ENCODE measurements at regions not wholly inside any gene's neighbourhood (a gene's known extent, or its start where the extent isn't known, plus 50 kb on each side); places are given as distances from the start of the nearest gene placed in this dataset.

- H3K27me3 ChIP-seq (replicated peaks) = no peaks in the 10 kb centered on the region
- no peak overlapping the region for H3K4me3 ChIP-seq
Measured at GRCh38 chr2:57855212-57855611, 191.4 kb upstream of the VRK2 start.

GRCh38 chr2:57859755-57860154 is 186.9 kb upstream of the VRK2 start:
- Histone ChIP-seq H3K27ac (no peak overlapping the region), H3K36me3 (no peaks in the 10 kb centered on the region), H3K4me3 (no peak overlapping the region), H3K9me3 (replicated peaks) (no peaks in the 10 kb centered on the region), H3K27me3 (replicated peaks) (no peaks in the 10 kb centered on the region), H3K4me1 (replicated peaks) (no peaks in the 10 kb centered on the region)
- DNase-seq (ENCODE audit: low read depth in 1 of 2, low spot score in 2 of 2) = no peak

More at GRCh38 chr2:57855212-57855611, 191.4 kb upstream of the VRK2 start:
- Histone ChIP-seq H3K9me3 (replicated peaks) (no peaks in the 10 kb centered on the region), H3K36me3 (no peaks in the 10 kb centered on the region), H3K27ac (no peak overlapping the region), H3K4me1 (replicated peaks) (no peaks in the 10 kb centered on the region)
- DNase-seq (ENCODE audit: low read depth in 1 of 2, low spot score in 2 of 2) = no peak

GRCh38 chr2:57862153-57862552 is 184.5 kb upstream of the VRK2 start:
- H3K36me3 ChIP-seq = no peaks in the 10 kb centered on the region
- H3K4me3 ChIP-seq = no peak overlapping the region
- H3K27ac ChIP-seq = no peak overlapping the region
- no peaks in the 10 kb centered on the region for H3K4me1 ChIP-seq (replicated peaks)
- DNase-seq (ENCODE audit: low read depth in 1 of 2, low spot score in 2 of 2) = no peak
- H3K9me3 ChIP-seq (replicated peaks) = no peaks in the 10 kb centered on the region
- 0 out of 2 replicates have a peak, but pooled peaks cover 5% of the 10 kb centered on the region for H3K27me3 ChIP-seq (replicated peaks)

- Histone ChIP-seq H3K4me1 (replicated peaks) (no peaks in the 10 kb centered on the region), H3K27ac (no peak overlapping the region), H3K36me3 (no peaks in the 10 kb centered on the region), H3K27me3 (replicated peaks) (0 out of 2 replicates have a peak, but pooled peaks cover 5% of the 10 kb centered on the region), H3K4me3 (no peak overlapping the region), H3K9me3 (replicated peaks) (no peaks in the 10 kb centered on the region)
- no peak for DNase-seq (ENCODE audit: low read depth in 1 of 2, low spot score in 2 of 2)
Measured at GRCh38 chr2:57862727-57863126, 183.9 kb upstream of the VRK2 start.

GRCh38 chr2:57864926-57865325 is 181.7 kb upstream of the VRK2 start:
- Histone ChIP-seq H3K4me1 (replicated peaks) (no peaks in the 10 kb centered on the region), H3K4me3 (no peak overlapping the region), H3K36me3 (no peaks in the 10 kb centered on the region), H3K9me3 (replicated peaks) (no peaks in the 10 kb centered on the region), H3K27me3 (replicated peaks) (0 out of 2 replicates have a peak, but pooled peaks cover 5% of the 10 kb centered on the region), H3K27ac (no peak overlapping the region)
- no peak for DNase-seq (ENCODE audit: low read depth in 1 of 2, low spot score in 2 of 2)

- no peaks in the 10 kb centered on the region for H3K36me3 ChIP-seq
- 0 out of 2 replicates have a peak, but pooled peaks cover 5% of the 10 kb centered on the region for H3K27me3 ChIP-seq (replicated peaks)
- DNase-seq (ENCODE audit: low read depth in 1 of 2, low spot score in 2 of 2) = no peak
- no peak overlapping the region for H3K27ac ChIP-seq
- H3K4me1 ChIP-seq (replicated peaks) = no peaks in the 10 kb centered on the region
- no peak overlapping the region for H3K4me3 ChIP-seq
- H3K9me3 ChIP-seq (replicated peaks) = no peaks in the 10 kb centered on the region
Measured at GRCh38 chr2:57867730-57868129, 178.9 kb upstream of the VRK2 start.

- Histone ChIP-seq H3K27me3 (replicated peaks) (0 out of 2 replicates have a peak, but pooled peaks cover 5% of the 10 kb centered on the region), H3K9me3 (replicated peaks) (no peaks in the 10 kb centered on the region), H3K27ac (no peak overlapping the region), H3K36me3 (no peaks in the 10 kb centered on the region), H3K4me3 (no peak overlapping the region), H3K4me1 (replicated peaks) (no peaks in the 10 kb centered on the region)
- DNase-seq (ENCODE audit: low read depth in 1 of 2, low spot score in 2 of 2) = no peak
Measured at GRCh38 chr2:57868619-57869139, 177.9 kb upstream of the VRK2 start.

DNA sequence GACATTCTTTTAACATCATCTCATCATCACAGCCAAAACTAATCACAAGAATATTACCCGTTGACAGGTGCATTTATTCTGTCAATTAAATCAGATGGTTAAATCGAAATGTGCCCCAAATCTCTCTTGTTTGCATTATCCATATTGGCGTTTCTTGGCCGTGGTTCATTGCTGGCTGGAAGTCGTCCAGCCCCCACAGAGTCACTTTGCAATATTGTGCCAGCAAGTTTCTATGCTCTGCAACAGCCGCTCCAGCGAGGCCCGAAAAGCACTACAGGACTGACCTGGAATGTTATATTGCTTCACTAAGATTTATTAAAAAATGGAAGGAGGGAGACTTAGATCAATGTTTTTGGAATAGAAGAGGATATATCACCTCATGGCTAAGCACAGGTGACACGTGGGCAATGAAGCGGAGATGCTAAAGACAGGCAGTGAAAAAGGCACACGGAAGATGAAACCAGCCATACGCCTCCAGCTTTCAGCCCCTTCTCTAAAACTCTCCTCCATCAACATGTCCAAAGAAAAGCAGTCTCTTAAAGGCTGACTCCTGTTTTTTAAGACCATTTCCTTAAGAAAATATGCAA is 176.8 kb upstream of the VRK2 start:
- Histone ChIP-seq H3K9me3 (replicated peaks) (no peaks in the 10 kb centered on the region), H3K27me3 (replicated peaks) (0 out of 2 replicates have a peak, but pooled peaks cover 4% of the 10 kb centered on the region), H3K27ac (no peak overlapping the region), H3K4me1 (replicated peaks) (no peaks in the 10 kb centered on the region), H3K4me3 (no peak overlapping the region), H3K36me3 (no peaks in the 10 kb centered on the region)
- DNase-seq (ENCODE audit: low read depth in 1 of 2, low spot score in 2 of 2) = no peak

DNA sequence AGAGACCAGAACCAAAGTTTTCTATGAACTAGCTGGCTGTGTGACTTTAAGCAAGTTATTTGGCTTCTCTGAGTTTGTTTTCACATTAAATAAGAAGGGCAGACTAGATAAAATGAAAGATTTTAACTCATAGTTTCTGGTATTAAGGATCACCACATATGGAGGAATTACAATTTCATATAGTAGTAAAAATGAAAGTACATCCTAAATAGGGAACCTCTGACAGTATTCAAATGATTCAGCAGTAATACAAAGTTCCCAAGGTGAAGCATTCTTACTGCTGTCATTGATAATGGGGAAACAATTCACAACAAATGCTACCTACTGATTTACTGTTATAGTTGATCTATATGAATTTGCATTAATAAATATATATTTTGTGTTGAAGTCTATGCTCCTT is 170.3 kb upstream of the VRK2 start:
- no peak for DNase-seq (ENCODE audit: low read depth in 1 of 2, low spot score in 2 of 2)
- H3K4me3 ChIP-seq = no peak overlapping the region
- no peaks in the 10 kb centered on the region for H3K27me3 ChIP-seq (replicated peaks)
- no peaks in the 10 kb centered on the region for H3K36me3 ChIP-seq
- H3K9me3 ChIP-seq (replicated peaks) = no peaks in the 10 kb centered on the region
- H3K4me1 ChIP-seq (replicated peaks) = no peaks in the 10 kb centered on the region
- H3K27ac ChIP-seq = no peak overlapping the region

DNA sequence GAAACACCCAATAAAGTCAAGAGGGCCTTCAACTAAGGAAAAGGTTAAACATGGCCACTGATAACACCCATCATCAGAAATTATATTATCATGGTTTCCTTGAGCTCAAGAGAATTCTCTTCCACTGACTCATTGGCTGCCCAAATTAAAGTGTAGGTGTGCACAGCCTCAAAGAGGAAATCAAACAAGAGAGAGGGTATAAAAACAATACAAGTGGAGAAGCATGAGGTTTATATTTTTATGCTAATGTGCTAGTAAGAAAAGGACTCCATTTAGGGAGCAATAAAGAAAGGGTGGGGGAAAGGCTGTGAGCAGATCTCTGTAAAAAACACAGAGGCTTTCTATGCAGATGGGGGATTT is 168.8 kb upstream of the VRK2 start:
- H3K36me3 ChIP-seq = no peaks in the 10 kb centered on the region
- no peak overlapping the region for H3K27ac ChIP-seq
- no peaks in the 10 kb centered on the region for H3K27me3 ChIP-seq (replicated peaks)
- DNase-seq (ENCODE audit: low read depth in 1 of 2, low spot score in 2 of 2) = no peak
- 0 out of 2 replicates have a peak, but pooled peaks cover 5% of the 10 kb centered on the region for H3K4me1 ChIP-seq (replicated peaks)
- no peaks in the 10 kb centered on the region for H3K9me3 ChIP-seq (replicated peaks)
- H3K4me3 ChIP-seq = no peak overlapping the region

DNA sequence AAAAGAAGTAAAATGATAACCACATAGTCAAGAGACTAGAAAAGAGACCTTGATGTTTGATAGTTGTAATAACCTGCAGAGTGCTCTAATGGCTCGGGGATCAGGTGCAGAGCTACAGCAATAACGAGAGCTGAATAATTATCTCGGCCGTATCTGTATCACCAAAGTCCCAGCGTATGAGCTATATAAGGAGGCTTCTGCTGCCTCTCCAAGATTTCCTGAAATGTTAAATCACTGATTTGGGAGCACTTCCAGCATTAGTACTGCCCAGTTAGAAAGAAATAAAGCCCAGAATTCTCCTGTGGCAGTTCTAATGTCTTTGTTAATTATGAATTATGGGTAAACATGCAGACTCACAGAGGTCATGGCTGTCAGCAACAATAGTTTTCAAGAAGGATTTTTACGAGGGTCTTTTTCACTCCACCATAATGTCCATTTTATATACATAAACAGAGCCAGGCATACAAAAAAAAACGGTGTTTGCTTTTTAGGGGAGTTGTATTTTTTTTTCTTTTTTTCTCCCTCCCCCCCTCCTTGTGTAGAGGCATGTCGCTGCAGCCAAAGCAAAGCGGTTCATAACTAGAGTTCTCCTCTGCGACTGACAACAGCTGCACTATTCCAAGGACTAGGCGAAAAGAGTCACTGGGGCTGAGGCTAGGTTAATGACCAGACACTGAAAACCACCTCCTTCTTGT is 168.3 kb upstream of the VRK2 start:
- no peaks in the 10 kb centered on the region for H3K27me3 ChIP-seq (replicated peaks)
- H3K27ac ChIP-seq = no peak overlapping the region
- no peak overlapping the region for H3K4me3 ChIP-seq
- no peaks in the 10 kb centered on the region for H3K9me3 ChIP-seq (replicated peaks)
- H3K36me3 ChIP-seq = no peaks in the 10 kb centered on the region
- DNase-seq (ENCODE audit: low read depth in 1 of 2, low spot score in 2 of 2) = no peak
- 0 out of 2 replicates have a peak, but pooled peaks cover 5% of the 10 kb centered on the region for H3K4me1 ChIP-seq (replicated peaks)

DNA sequence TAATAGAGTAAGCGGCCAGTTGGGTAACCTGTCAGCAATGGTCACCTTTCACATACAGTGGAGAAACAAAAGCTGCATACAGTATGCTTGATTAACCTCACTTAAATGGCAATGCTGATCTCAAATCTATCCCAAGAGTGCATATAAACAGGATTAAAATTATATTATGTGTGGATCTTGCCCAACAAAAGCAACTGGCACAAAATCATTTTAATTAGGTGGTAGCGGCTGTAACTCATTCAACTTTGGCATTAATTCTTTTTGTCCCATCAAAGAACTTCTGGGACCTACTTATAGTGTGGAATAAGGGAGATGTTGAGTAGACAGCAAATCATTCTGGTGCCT is 167.8 kb upstream of the VRK2 start:
- 0 out of 2 replicates have a peak, but pooled peaks cover 5% of the 10 kb centered on the region for H3K4me1 ChIP-seq (replicated peaks)
- H3K4me3 ChIP-seq = no peak overlapping the region
- no peak overlapping the region for H3K27ac ChIP-seq
- H3K36me3 ChIP-seq = no peaks in the 10 kb centered on the region
- no peaks in the 10 kb centered on the region for H3K9me3 ChIP-seq (replicated peaks)
- DNase-seq (ENCODE audit: low read depth in 1 of 2, low spot score in 2 of 2) = no peak
- no peaks in the 10 kb centered on the region for H3K27me3 ChIP-seq (replicated peaks)

- H3K27me3 ChIP-seq (replicated peaks) = no peaks in the 10 kb centered on the region
- H3K4me1 ChIP-seq (replicated peaks) = 0 out of 2 replicates have a peak, but pooled peaks cover 5% of the 10 kb centered on the region
- H3K9me3 ChIP-seq (replicated peaks) = no peaks in the 10 kb centered on the region
- H3K27ac ChIP-seq = no peak overlapping the region
- no peaks in the 10 kb centered on the region for H3K36me3 ChIP-seq
- no peak for DNase-seq (ENCODE audit: low read depth in 1 of 2, low spot score in 2 of 2)
- H3K4me3 ChIP-seq = no peak overlapping the region
Measured at GRCh38 chr2:57880446-57880845, 166.2 kb upstream of the VRK2 start.

GRCh38 chr2:57880967-57881366 is 165.6 kb upstream of the VRK2 start:
- no peaks in the 10 kb centered on the region for H3K27me3 ChIP-seq (replicated peaks)
- no peak for DNase-seq (ENCODE audit: low read depth in 1 of 2, low spot score in 2 of 2)
- H3K4me3 ChIP-seq = no peak overlapping the region
- H3K9me3 ChIP-seq (replicated peaks) = no peaks in the 10 kb centered on the region
- 0 out of 2 replicates have a peak, but pooled peaks cover 5% of the 10 kb centered on the region for H3K4me1 ChIP-seq (replicated peaks)
- no peak overlapping the region for H3K27ac ChIP-seq
- H3K36me3 ChIP-seq = no peaks in the 10 kb centered on the region

Measured in SJSA1 (cell line).